Type B pancreatic cell (in vitro differentiated cells): ENCODE measurements at regions not wholly inside any gene's neighbourhood (a gene's known extent, or its start where the extent isn't known, plus 50 kb on each side); places are given as distances from the start of the nearest gene placed in this dataset.

Experiments used
- DNase-seq: peaks from one replicate; pipeline ENCODE4 v3.0.0; 2021; ENCODE audit warnings: mixed read lengths; ENCODE audit not compliant: unreplicated experiment; ENCODE audit errors: extremely low spot score
- H3K27ac Mint-ChIP-seq: 2 replicates; pipeline ENCODE4 v1.8.0; 2021; ENCODE audit warnings: mild to moderate bottlenecking, mixed read lengths
- H3K27me3 Mint-ChIP-seq: 2 replicates; pipeline ENCODE4 v1.8.0; 2021; ENCODE audit warnings: mixed read lengths
- H3K36me3 Mint-ChIP-seq: 2 replicates; pipeline ENCODE4 v1.8.0; 2021; ENCODE audit warnings: mixed read lengths
- H3K4me1 Mint-ChIP-seq: one replicate; pipeline ENCODE4 v1.8.0; 2021; ENCODE audit warnings: mixed read lengths; ENCODE audit not compliant: unreplicated experiment
- H3K4me3 Mint-ChIP-seq: 2 replicates; pipeline ENCODE4 v1.8.0; 2021; ENCODE audit warnings: mild to moderate bottlenecking, mixed read lengths
- H3K9me3 Mint-ChIP-seq: 2 replicates; pipeline ENCODE4 v1.8.0; 2021; ENCODE audit warnings: mixed read lengths
- CTCF ChIP-seq: fragments of 200-600 bp; sonication (generic); conservative IDR thresholded peaks from 2 replicates; pipeline ENCODE4 v1.5.0; 2021; ENCODE audit warnings: antibody characterized with exemption, mild to moderate bottlenecking

DNA sequence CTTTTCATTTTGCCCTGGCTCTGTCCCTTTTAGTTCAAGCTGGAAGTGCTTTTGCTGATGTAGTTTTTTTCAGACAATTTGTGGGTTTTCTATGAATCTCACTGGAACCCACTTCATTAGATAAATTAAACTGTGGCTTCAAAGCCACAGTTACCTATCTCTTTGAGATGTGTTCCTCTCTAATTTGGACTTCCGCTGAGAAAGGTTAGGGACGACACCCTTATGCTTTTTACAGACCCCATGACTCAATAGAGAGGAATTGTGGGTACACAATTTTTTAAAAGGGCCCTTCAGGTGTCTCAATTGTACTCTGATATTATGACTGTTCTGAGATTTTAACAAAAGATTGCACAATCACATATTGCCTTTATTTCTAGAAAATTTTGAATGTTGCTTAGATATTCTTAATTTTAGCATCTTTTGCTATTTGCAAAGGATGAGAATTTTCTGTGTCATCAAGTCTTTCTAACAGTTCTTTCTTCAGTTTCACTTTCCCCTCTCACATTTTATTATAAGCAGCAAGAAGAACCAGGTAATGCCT lies 110.6 kb downstream of the GADD45G start:
- Mint-ChIP-seq H3K27me3 (peaks cover 4% of the 10 kb centered on the region), H3K9me3 (peaks cover 7% of the 10 kb centered on the region), H3K27ac (no peak overlapping the region), H3K36me3 (no peaks in the 10 kb centered on the region), H3K4me3 (no peak overlapping the region), H3K4me1 (no peaks in the 10 kb centered on the region)
- DNase-seq, result no peak
- TF ChIP-seq CTCF, result no peak

DNA sequence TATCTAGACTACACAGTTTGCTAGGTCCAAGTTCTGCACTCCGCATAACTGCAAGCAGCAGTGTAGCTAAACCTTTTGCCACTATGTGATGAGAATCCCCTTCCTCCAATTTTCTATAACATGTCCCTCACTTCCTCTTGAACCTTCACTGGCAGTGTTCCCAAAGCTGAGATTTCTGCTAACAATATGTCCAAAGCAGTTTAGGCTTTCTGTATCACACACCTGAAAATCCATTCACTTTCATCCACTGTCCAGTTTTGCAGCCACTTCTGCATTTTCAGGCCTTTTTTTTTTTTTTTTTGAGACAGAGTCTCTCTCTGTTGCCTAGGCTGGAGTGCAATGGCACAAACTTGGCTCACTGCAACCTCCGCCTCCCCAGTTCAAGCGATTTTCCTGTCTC lies 111.1 kb downstream of the GADD45G start:
- H3K4me1 Mint-ChIP-seq, result peaks cover 5% of the 10 kb centered on the region
- no peak for TF ChIP-seq CTCF
- H3K4me3 Mint-ChIP-seq, result no peak overlapping the region

DNA sequence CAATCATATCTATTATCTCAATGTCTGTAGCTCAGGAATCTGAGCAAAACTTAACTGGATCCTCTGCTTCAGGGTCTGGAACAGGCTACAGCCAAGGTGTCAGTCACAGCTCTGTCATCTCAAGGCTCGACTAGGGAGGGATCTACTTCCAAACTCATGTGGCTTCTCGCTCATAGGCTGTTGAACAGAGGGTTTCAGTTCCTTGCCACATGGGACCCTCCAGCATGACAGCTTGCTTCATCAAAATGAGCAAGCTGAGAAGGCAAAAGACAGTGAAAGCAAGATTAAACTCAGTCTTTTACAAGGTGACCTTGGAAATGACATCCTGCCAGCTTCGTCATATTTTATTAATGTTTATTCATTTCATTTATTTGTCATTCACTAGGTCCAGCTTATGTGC lies 111.7 kb downstream of the GADD45G start:
- Mint-ChIP-seq H3K9me3 (peaks cover 11% of the 10 kb centered on the region), H3K27me3 (peaks cover 9% of the 10 kb centered on the region), H3K4me3 (no peak overlapping the region), H3K36me3 (no peaks in the 10 kb centered on the region), H3K27ac (no peak overlapping the region), H3K4me1 (peaks cover 12% of the 10 kb centered on the region)
- TF ChIP-seq CTCF, result no peak
- DNase-seq, result no peak

More for the DNA sequence above, 111.1 kb downstream of the GADD45G start:
- peaks cover 11% of the 10 kb centered on the region for H3K9me3 Mint-ChIP-seq
- no peak overlapping the region for H3K27ac Mint-ChIP-seq
- peaks cover 9% of the 10 kb centered on the region for H3K27me3 Mint-ChIP-seq
- no peak for DNase-seq
- H3K36me3 Mint-ChIP-seq, result no peaks in the 10 kb centered on the region

- no peaks in the 10 kb centered on the region for H3K36me3 Mint-ChIP-seq
- H3K9me3 Mint-ChIP-seq, result peaks cover 11% of the 10 kb centered on the region
- no peak overlapping the region for H3K4me3 Mint-ChIP-seq
- no peak for DNase-seq
- TF ChIP-seq CTCF, result no peak
- H3K27me3 Mint-ChIP-seq, result peaks cover 4% of the 10 kb centered on the region
- peaks cover 14% of the 10 kb centered on the region for H3K4me1 Mint-ChIP-seq
- H3K27ac Mint-ChIP-seq, result no peak overlapping the region
These were observed 113.4 kb downstream of the GADD45G start for GRCh38 chr9:89718176-89718575.

DNA sequence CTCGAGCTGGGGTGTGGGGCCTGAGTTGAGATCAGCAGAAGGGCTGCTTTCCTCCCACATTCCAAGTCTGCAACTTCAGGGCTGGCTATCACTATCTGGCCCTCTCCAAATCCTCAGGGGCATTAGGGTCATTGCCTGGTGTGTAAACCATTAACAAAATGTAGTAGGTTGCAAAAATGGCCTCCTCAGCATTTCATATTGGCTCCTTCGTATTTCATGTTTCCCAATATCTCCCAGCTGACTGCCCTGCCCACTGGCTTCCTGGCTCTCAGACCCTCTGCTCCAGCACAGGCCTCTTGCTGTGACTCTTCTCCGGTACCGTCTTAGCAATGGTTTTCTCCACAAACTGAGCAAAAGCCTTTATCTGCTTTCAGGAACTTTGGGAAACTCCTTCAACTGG lies 113.8 kb downstream of the GADD45G start:
- H3K36me3 Mint-ChIP-seq, result no peaks in the 10 kb centered on the region
- peaks cover 4% of the 10 kb centered on the region for H3K27me3 Mint-ChIP-seq
- no peak for DNase-seq
- TF ChIP-seq CTCF, result no peak
- no peak overlapping the region for H3K27ac Mint-ChIP-seq
- no peak overlapping the region for H3K4me3 Mint-ChIP-seq
- H3K9me3 Mint-ChIP-seq, result peaks cover 11% of the 10 kb centered on the region
- peaks cover 14% of the 10 kb centered on the region for H3K4me1 Mint-ChIP-seq

DNA sequence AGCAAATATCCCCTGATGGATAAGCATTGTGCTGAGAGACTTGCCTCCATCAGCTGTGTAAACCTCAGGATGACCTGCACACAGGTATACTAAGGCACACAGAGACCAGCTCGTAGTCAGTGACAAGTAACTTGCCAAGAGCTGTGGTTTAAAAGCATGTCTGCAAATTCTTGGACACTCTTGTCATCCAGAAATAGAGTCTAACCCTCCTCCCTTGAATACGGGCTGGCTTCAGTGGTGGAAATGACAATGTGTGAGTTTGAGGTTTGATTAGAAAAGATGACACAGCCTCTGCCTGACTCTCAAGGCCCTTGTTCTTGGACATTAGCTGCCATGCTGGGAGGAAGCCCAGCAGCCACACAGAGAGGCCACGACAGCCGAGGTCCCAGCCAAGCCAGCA lies 114.4 kb downstream of the GADD45G start:
- DNase-seq, result no peak
- peaks cover 4% of the 10 kb centered on the region for H3K27me3 Mint-ChIP-seq

More for the DNA sequence above, 114.4 kb downstream of the GADD45G start:
- peaks cover 14% of the 10 kb centered on the region for H3K4me1 Mint-ChIP-seq
- no peak overlapping the region for H3K27ac Mint-ChIP-seq
- H3K36me3 Mint-ChIP-seq, result no peaks in the 10 kb centered on the region
- peaks cover 11% of the 10 kb centered on the region for H3K9me3 Mint-ChIP-seq
- TF ChIP-seq CTCF, result no peak
- H3K4me3 Mint-ChIP-seq, result no peak overlapping the region
